ENCODE measurements at regions not wholly inside any gene's neighbourhood (a gene's known extent, or its start where the extent isn't known, plus 50 kb on each side); places are given as distances from the start of the nearest gene placed in this dataset.

GRCh38 chr6:139944131-139944530 is 569.7 kb upstream of the CITED2 start:
- TF ChIP-seq, protein P1, sequence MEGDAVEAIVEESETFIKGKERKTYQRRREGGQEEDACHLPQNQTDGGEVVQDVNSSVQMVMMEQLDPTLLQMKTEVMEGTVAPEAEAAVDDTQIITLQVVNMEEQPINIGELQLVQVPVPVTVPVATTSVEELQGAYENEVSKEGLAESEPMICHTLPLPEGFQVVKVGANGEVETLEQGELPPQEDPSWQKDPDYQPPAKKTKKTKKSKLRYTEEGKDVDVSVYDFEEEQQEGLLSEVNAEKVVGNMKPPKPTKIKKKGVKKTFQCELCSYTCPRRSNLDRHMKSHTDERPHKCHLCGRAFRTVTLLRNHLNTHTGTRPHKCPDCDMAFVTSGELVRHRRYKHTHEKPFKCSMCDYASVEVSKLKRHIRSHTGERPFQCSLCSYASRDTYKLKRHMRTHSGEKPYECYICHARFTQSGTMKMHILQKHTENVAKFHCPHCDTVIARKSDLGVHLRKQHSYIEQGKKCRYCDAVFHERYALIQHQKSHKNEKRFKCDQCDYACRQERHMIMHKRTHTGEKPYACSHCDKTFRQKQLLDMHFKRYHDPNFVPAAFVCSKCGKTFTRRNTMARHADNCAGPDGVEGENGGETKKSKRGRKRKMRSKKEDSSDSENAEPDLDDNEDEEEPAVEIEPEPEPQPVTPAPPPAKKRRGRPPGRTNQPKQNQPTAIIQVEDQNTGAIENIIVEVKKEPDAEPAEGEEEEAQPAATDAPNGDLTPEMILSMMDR (IDR thresholded peaks at IDR 0.05), result no peak
- TF ChIP-seq EZH2phosphoT487 (IDR thresholded peaks at IDR 0.05), result no peak
